Naive B cell (primary cell): ENCODE measurements at regions not wholly inside any gene's neighbourhood (a gene's known extent, or its start where the extent isn't known, plus 50 kb on each side); places are given as distances from the start of the nearest gene placed in this dataset.
A peak's percentile ranks its signal among the peaks of the same experiment; 100 is the strongest.
"Not testable (repeated sequence)": the region's sequence is repeated elsewhere in the genome, so short reads cannot be mapped to it uniquely, and the experiment has no call there.

Experiments used
- ATAC-seq, 2 donors: fragments of 150-1000 bp; cut with Tn5 transposase; 2 replicates each; pipeline ENCODE4 v1.10.0; 2021; ENCODE audit warnings: low read depth in 2 of 2, mild to moderate bottlenecking in 2 of 2, moderate library complexity in 2 of 2
- DNase-seq: peaks from one replicate; pipeline ENCODE4 v3.0.0; 2022
- H3K27ac Mint-ChIP-seq, 6 donors: one replicate each; pipeline ENCODE4 v1.8.0; 2020 to 2022; ENCODE audit warnings: mild to moderate bottlenecking in 6 of 6, mixed read lengths in 6 of 6, moderate library complexity in 5 of 6, inconsistent platforms in 2 of 6
- H3K27me3 Mint-ChIP-seq, 3 donors: one replicate each; pipeline ENCODE4 v1.8.0; 2021 to 2022; ENCODE audit warnings: mixed read lengths in 3 of 3, mild to moderate bottlenecking in 1 of 3
- H3K36me3 Mint-ChIP-seq, 2 donors: one replicate each; pipeline ENCODE4 v1.8.0; 2020 to 2022; ENCODE audit warnings: mixed read lengths in 2 of 2, inconsistent platforms in 1 of 2, mild to moderate bottlenecking in 1 of 2
- H3K4me1 Mint-ChIP-seq, 3 donors: one replicate each; pipeline ENCODE4 v1.8.0; 2020 to 2022; ENCODE audit warnings: mixed read lengths in 3 of 3, inconsistent platforms in 1 of 3, mild to moderate bottlenecking in 1 of 3, moderate library complexity in 1 of 3
- H3K4me3 Mint-ChIP-seq, 8 donors: one replicate each; pipeline ENCODE4 v1.8.0; 2020 to 2022; ENCODE audit warnings: mild to moderate bottlenecking in 8 of 8, mixed read lengths in 8 of 8, moderate library complexity in 8 of 8, inconsistent platforms in 2 of 8
- H3K9me3 Mint-ChIP-seq, 7 donors: one replicate each; pipeline ENCODE4 v1.8.0; 2020 to 2022; ENCODE audit warnings: mixed read lengths in 7 of 7, mild to moderate bottlenecking in 5 of 7, inconsistent platforms in 2 of 7, moderate library complexity in 1 of 7

DNA sequence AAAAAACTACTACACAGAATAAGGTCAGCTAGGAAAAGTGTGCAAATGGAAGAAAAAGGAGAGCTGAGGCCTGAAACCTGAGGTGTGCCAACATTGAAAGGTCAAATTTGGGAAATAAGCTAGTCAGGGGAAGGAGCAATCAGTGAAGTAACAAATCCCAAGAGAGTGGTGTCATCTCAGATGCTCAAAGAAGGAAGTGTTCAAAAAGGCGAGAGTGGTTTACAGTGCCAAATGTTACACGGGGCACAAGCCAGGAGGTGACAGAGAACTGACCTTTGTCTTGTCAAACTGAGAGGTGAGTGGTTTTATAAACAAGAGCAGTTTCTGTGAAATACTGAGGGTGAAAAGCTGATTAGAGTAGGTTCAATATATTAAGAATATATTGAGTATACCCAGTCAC is 83.0 kb upstream of the TCF21 start:
- DNase-seq (no peak), ATAC-seq (no peak)
- Mint-ChIP-seq H3K4me3 (no peak overlapping the region), H3K27ac (no peak overlapping the region), H3K27me3 (peaks cover 8 to 19% (median 10%) of the 10 kb centered on the region in 3 donors), H3K4me1 (peaks cover 0 to 5% (median 0%) of the 10 kb centered on the region in 3 donors), H3K36me3 (peaks cover 0 to 2% of the 10 kb centered on the region in 2 donors), H3K9me3 (peaks cover 1 to 12% (median 4%) of the 10 kb centered on the region in 7 donors)

DNA sequence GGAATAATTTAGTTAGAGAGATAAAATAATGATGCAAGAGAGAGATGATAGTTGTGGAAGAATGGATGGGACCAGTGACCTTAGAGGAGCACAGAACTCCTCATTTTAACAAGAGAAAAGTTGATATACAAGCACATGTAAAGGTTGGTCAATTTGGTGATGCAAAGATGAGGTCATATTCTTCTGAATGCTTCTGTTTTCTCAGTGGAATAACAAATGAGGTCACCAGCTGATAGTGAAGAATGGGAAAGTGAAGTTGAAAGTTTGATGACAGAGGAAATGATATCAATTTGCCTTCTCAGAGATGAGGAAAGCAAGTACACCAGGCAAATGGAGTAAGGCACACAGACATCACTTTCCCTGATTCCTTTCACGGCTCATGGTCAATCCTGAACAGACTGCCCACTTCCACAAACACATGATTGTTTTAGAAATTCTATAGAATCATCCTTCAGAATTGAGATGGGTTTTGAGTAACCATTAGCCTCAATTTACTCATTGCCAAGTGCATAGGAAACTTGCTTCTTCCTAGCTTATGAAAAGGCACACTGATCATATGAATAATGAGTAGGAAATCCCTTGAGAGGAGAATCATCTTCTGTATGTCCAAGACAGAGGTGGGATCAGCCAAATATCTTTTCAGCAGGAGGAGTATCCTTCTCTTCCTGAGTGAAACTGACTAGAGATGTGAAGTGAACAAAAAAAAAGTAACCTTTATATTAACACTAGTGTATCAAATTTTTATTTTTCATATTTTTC is 82.4 kb upstream of the TCF21 start:
- Mint-ChIP-seq H3K27me3 (peaks cover 8 to 25% (median 17%) of the 10 kb centered on the region in 3 donors), H3K36me3 (peaks cover 0 to 3% of the 10 kb centered on the region in 2 donors), H3K4me3 (no peak overlapping the region), H3K27ac (no peak overlapping the region), H3K9me3 (peaks cover 1 to 16% (median 5%) of the 10 kb centered on the region in 7 donors), H3K4me1 (peaks cover 0 to 5% (median 0%) of the 10 kb centered on the region in 3 donors)
- no peak for ATAC-seq
- DNase-seq, result no peak

DNA sequence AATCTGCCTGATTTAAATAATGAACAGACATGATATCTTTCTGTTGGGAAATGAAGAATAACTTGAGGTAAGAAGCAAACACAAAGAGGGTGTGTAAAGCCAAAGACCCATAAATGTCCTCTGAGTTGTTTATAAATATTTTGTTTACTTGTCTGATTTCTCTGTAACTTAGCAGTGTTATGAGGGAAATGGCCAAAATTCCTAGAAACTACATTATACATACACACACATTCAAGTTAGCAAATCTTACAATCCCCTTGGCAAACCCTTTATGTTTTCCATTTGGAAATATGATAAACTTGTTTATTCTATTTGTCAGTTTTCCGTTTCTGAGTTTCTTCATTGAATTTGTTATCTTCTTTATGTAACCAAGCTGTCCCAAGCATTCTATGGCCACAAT is 81.4 kb upstream of the TCF21 start:
- no peak for DNase-seq
- Mint-ChIP-seq H3K4me3 (no peak overlapping the region), H3K9me3 (peaks cover 1 to 16% (median 7%) of the 10 kb centered on the region in 7 donors), H3K36me3 (peaks cover 0 to 3% of the 10 kb centered on the region in 2 donors), H3K4me1 (peaks cover 0 to 5% (median 0%) of the 10 kb centered on the region in 3 donors), H3K27me3 (peaks cover 17 to 27% (median 17%) of the 10 kb centered on the region in 3 donors), H3K27ac (no peak overlapping the region)
- no peak for ATAC-seq

DNA sequence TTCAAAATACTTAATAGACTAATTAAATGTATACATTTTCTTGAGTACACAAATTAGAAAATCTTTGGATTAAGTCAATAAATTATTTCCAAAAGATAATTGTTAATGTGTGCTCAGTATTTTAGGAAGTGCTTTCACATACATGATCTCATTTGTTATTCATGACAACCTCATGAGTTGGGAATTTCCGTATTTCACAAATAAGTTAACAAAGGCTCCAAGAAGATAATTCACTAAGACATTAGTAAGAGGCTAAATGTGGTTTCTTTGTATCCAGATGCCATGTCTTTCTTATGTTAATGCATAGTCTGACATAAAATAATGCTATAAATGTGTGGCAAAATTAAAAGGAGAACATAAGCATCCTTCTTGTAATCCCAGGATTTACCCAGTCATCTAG is 79.5 kb upstream of the TCF21 start:
- H3K27me3 Mint-ChIP-seq, result peaks cover 17 to 27% (median 23%) of the 10 kb centered on the region in 3 donors
- H3K9me3 Mint-ChIP-seq, result peaks cover 1 to 16% (median 7%) of the 10 kb centered on the region in 7 donors
- ATAC-seq (no peak), DNase-seq (no peak)
- no peak overlapping the region for H3K4me3 Mint-ChIP-seq
- peaks cover 0 to 3% of the 10 kb centered on the region in 2 donors for H3K36me3 Mint-ChIP-seq
- no peak overlapping the region for H3K27ac Mint-ChIP-seq
- peaks cover 0 to 5% (median 0%) of the 10 kb centered on the region in 3 donors for H3K4me1 Mint-ChIP-seq

DNA sequence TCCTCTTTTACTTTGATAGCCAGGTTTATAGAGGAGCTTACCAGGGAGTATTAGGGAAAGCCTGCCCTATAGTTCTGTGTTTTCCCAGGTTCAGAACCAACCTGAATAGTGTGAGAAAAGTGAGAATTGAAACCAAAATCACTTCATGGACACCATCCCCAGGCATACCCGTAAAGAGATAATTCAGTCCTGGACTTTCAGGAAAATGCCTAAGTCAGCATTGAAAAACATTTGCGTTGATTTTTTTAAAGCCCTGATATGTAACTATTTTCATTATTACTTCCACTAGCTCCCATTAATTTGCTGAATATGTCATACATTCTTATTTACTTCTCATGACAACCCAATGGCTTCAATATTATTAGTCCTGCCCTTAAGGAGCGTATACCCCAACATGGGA is 77.4 kb upstream of the TCF21 start:
- no peak for DNase-seq
- no peak for ATAC-seq
- Mint-ChIP-seq H3K27ac (no peak overlapping the region), H3K4me3 (no peak overlapping the region), H3K9me3 (peaks cover 1 to 16% (median 4%) of the 10 kb centered on the region in 7 donors), H3K27me3 (peaks cover 17 to 22% (median 21%) of the 10 kb centered on the region in 3 donors), H3K4me1 (no peaks in the 10 kb centered on the region), H3K36me3 (peaks cover 0 to 3% of the 10 kb centered on the region in 2 donors)

DNA sequence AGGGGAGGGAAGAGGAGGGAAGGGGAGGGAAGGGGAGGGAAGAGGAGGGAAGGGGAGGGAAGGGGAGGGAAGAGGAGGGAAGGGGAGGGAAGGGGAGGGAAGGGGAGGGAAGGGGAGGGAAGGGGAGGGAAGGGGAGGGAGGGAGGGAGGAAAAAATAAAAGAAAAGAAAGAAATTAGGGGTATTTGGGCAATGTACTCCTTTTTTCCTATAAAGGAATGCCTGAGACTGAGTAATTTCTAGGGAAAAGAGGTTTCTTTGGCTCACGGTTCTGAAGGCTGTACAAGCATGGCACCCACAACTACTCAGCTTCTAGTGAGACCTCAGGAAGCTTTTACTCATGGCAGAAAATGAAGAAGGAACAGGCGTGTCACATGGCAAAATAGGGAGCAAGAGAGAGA is 76.5 kb upstream of the TCF21 start:
- not testable (repeated sequence) for DNase-seq, H3K4me1 Mint-ChIP-seq, H3K4me3 Mint-ChIP-seq, ATAC-seq, H3K36me3 Mint-ChIP-seq
- peaks cover 17 to 22% (median 21%) of the 10 kb centered on the region in 3 donors for H3K27me3 Mint-ChIP-seq
- peaks cover 1 to 16% (median 4%) of the 10 kb centered on the region in 7 donors for H3K9me3 Mint-ChIP-seq
- peak overlapping the region in 1 of 6 donors; percentile 57 for H3K27ac Mint-ChIP-seq

DNA sequence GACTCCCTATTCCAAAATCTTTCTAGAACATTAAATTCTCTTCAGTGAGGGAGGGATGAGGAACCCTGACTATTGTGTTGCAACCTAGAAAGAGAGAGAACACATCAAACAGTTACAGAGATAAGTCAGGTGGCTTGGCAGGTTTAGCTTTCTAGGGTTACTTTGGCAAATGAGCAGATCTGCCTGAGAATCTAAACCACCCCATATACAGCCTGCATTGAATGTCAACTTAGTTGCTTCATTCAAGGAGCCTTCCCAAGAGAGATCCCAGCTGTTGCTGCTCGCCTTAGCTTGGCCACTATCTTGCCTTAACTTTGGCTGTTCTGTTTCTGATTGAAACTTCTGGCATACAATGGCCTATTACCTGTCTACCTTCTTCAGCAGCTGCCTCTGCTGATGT is 74.7 kb upstream of the TCF21 start:
- no peak overlapping the region for H3K4me3 Mint-ChIP-seq
- no peak for ATAC-seq
- peaks cover 17 to 21% (median 18%) of the 10 kb centered on the region in 3 donors for H3K27me3 Mint-ChIP-seq
- H3K9me3 Mint-ChIP-seq, result peaks cover 0 to 16% (median 4%) of the 10 kb centered on the region in 7 donors
- no peak overlapping the region for H3K27ac Mint-ChIP-seq
- H3K4me1 Mint-ChIP-seq, result no peaks in the 10 kb centered on the region
- peaks cover 0 to 3% of the 10 kb centered on the region in 2 donors for H3K36me3 Mint-ChIP-seq
- DNase-seq, result no peak

DNA sequence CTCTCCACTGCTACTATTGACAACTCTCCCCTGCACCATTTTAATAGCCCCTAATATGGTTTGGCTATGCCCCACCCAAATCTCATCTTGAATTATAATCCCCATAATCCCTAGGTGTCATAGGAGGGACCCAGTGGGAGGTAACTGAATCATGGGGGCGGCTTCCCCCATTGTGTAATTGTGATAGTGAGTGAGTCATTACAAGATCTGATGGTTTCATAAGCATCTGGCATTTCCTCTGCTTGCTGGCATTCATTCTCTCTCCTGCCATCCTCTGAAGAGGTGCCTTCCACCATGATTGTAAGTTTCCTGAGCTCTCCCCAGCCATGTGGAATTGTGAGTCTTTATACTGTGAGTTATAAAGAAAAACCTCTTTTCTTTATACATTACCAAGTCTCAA is 74.1 kb upstream of the TCF21 start:
- DNase-seq (no peak), ATAC-seq (no peak)
- Mint-ChIP-seq H3K9me3 (peaks cover 0 to 15% (median 4%) of the 10 kb centered on the region in 7 donors), H3K4me3 (no peak overlapping the region), H3K27ac (no peak overlapping the region), H3K27me3 (peaks cover 17 to 21% (median 18%) of the 10 kb centered on the region in 3 donors), H3K4me1 (no peaks in the 10 kb centered on the region), H3K36me3 (peaks cover 0 to 3% of the 10 kb centered on the region in 2 donors)

DNA sequence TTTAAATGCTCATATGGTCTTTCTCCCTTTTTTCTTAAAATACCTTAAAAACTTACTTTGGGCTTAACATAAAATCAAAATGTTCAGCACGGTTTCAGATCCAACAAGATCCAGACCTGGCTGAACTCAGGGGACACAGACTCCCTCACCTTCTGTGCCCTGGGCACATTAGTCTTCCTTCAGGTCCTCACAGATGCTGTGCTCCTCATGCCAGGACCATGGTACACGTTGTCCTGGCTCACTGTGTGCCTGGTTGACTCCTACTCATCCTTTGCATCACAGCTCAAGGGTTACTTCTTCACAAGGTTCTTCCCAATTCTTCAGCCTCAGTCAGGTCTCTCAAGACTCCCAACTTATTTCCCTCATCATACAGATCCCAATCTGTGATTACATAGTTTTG is 73.6 kb upstream of the TCF21 start:
- Mint-ChIP-seq H3K36me3 (peaks cover 0 to 3% of the 10 kb centered on the region in 2 donors), H3K9me3 (peaks cover 0 to 13% (median 4%) of the 10 kb centered on the region in 7 donors), H3K27ac (no peak overlapping the region), H3K4me3 (no peak overlapping the region), H3K4me1 (no peaks in the 10 kb centered on the region), H3K27me3 (peaks cover 17 to 19% (median 18%) of the 10 kb centered on the region in 3 donors)
- no peak for DNase-seq
- ATAC-seq, result no peak

DNA sequence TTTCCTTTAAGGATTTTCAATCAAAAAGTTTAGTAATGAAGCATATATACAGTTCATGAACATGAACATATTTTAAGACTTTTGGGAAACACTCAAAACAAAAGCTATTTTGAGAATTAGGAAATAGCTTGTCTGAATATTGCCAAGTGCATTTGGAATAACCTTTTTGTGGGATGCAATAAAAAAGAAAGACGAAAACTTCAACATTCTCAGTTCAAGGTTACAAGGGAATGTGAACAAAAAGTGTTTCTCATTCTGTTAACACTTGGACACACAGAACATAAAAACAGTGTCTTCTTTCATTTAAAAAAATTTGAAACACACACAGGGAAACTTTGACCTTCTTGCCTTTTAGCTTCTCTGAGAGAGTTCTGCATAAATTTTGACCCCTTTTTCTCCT is 72.7 kb upstream of the TCF21 start:
- no peak for ATAC-seq
- Mint-ChIP-seq H3K27me3 (peaks cover 11 to 17% (median 16%) of the 10 kb centered on the region in 3 donors), H3K36me3 (no peaks in the 10 kb centered on the region), H3K4me3 (no peak overlapping the region), H3K9me3 (peaks cover 0 to 7% (median 0%) of the 10 kb centered on the region in 7 donors), H3K27ac (no peak overlapping the region), H3K4me1 (no peaks in the 10 kb centered on the region)
- DNase-seq, result no peak

DNA sequence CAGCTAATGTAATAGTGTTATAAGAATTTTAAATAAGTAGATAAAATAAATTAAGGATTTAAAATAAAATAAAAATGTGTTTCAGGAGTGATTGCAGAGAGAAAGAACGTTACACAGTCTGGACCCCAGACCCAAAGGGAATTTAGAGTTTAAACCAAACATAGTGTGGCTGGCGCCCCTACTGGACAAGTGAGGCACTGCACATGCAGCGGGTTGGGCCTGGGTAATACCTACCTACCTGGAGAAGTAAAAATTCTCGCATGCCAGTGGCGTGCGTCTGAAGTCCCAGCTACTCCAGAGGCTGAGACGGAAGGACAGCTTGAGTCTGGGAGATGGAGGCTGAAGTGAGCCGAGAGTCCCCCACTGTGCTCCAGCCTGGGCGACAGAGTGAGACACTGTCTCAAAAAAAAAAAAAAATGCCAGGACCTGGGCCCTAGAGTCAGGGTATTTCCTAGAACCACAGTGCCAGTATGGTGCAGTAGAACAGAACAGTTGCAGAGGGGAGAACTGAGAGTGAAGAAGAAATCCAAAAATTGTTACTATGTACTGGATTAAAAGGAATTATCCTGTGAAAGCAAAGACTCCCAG is 71.4 kb upstream of the TCF21 start:
- DNase-seq (no peak), ATAC-seq (no peak)
- Mint-ChIP-seq H3K36me3 (no peaks in the 10 kb centered on the region), H3K27me3 (peaks cover 0 to 12% (median 8%) of the 10 kb centered on the region in 3 donors), H3K27ac (no peak overlapping the region), H3K4me3 (no peak overlapping the region), H3K4me1 (no peaks in the 10 kb centered on the region), H3K9me3 (no peaks in the 10 kb centered on the region)

DNA sequence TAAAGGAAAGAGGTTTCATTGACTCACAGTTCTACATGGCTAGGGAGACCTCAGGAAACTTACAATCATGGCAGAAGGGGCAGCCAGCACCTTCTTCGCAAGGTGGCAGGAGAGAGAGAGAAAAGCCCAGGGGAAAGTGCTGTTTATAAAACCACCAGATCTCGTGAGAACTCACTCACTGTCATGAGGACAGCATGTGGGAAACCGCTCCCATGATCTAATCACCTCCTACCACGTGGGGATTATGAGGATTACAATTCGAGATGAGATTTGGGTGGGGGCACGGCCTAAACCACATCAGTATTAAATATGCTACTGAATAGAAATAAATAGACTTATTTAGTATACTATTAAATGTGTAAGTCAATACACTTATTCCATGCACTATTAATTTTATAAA is 70.6 kb upstream of the TCF21 start:
- no peaks in the 10 kb centered on the region for H3K36me3 Mint-ChIP-seq

DNA sequence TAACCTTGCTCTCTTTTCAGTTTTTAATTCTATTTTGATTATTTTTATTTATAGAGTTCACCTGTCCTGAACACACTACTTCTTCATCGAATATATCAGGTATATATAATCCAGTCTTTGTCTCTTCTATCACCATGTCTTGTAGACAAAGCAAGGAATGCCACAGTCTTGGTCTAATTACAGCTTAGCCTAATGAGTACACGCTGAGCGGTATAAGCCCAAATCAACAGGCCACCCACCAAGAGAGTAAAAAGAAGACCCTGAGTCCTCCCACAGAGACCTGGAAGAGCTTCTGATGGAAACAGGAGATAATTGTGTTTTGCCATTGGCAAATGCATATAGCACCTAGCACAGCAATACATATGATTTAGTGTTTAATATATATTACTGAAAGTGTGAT is 68.7 kb upstream of the TCF21 start:
- H3K27me3 Mint-ChIP-seq, result peaks cover 0 to 5% (median 3%) of the 10 kb centered on the region in 3 donors
- no peak overlapping the region for H3K27ac Mint-ChIP-seq
- H3K9me3 Mint-ChIP-seq, result peaks cover 0 to 3% (median 0%) of the 10 kb centered on the region in 7 donors
- no peak overlapping the region for H3K4me3 Mint-ChIP-seq
- ATAC-seq (no peak), DNase-seq (no peak)
- H3K4me1 Mint-ChIP-seq, result no peaks in the 10 kb centered on the region
- H3K36me3 Mint-ChIP-seq, result no peaks in the 10 kb centered on the region

More for the DNA sequence above, 70.6 kb upstream of the TCF21 start:
- H3K9me3 Mint-ChIP-seq, result no peaks in the 10 kb centered on the region
- ATAC-seq, result no peak
- DNase-seq, result no peak
- peaks cover 0 to 11% (median 8%) of the 10 kb centered on the region in 3 donors for H3K27me3 Mint-ChIP-seq
- H3K27ac Mint-ChIP-seq, result no peak overlapping the region
- no peaks in the 10 kb centered on the region for H3K4me1 Mint-ChIP-seq
- H3K4me3 Mint-ChIP-seq, result no peak overlapping the region

DNA sequence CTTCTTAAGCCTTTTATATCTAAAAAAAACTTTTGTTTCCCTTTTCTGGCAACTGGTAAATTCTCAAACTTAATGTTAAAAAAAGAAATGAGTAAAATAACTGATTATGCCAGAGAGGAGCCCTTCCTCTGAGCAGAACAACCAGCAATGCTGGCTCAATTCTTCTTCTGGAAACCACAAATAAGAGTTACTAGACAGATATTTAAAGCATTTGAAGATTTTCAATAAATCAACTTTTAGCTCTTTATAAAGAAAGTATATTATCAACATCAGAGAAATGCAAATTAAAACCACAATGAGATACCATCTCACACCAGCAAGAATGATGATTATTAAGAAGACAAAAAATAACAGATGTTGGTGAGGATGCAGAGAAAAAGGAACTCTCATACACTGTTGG is 61.1 kb upstream of the TCF21 start:
- no peak overlapping the region for H3K27ac Mint-ChIP-seq
- DNase-seq, result no peak
- H3K4me1 Mint-ChIP-seq, result no peaks in the 10 kb centered on the region
- H3K36me3 Mint-ChIP-seq, result no peaks in the 10 kb centered on the region
- H3K9me3 Mint-ChIP-seq, result peaks cover 1 to 12% (median 5%) of the 10 kb centered on the region in 7 donors
- no peak overlapping the region for H3K4me3 Mint-ChIP-seq
- no peak for ATAC-seq
- H3K27me3 Mint-ChIP-seq, result peaks cover 17 to 34% (median 25%) of the 10 kb centered on the region in 3 donors
